OCI-LY7 (cell line): ENCODE measurements at regions not wholly inside any gene's neighbourhood (a gene's known extent, or its start where the extent isn't known, plus 50 kb on each side); places are given as distances from the start of the nearest gene placed in this dataset.

ENCODE experiments used
- BruUV-seq: library from RNA; stranded (reverse); fragments of 400-500 nt; replicated peaks from 2 replicates; lab custom pipeline; 2021; lab: Mats Ljungman, UMichigan
- CTCF ChIA-PET: fragments of 300-600 bp; sonication (Branson Sonifier 250); formaldehyde crosslinking; loops from one replicate; lab custom pipeline; 2022; ENCODE audit warnings: antibody characterized with exemption; ENCODE audit not compliant: unreplicated experiment; lab: Charles Lee
- POLR2A ChIA-PET: fragments of 300-600 bp; sonication (Branson Sonifier 250); formaldehyde crosslinking; loops from one replicate; lab custom pipeline; 2022; ENCODE audit warnings: antibody characterized with exemption; lab: Charles Lee
- DNase-seq: peaks from one replicate; pipeline ENCODE4 v3.0.0-alpha.2; 2015; ENCODE audit warnings: low spot score
- H2AFZ ChIP-seq: fragments of 200-600 bp; sonication (generic), shearing (Covaris generic); 2 replicates; pipeline ENCODE4 v1.6.1; 2014; ENCODE audit warnings: mild to moderate bottlenecking, antibody characterized with exemption, low read length, moderate library complexity
- H3K27ac ChIP-seq: fragments of 200-600 bp; sonication (generic); 2 replicates; pipeline ENCODE4 v1.5.1; 2014; ENCODE audit warnings: mixed run types, low read depth, mild to moderate bottlenecking, moderate library complexity, low read length, inconsistent platforms; ENCODE audit not compliant: poor library complexity, severe bottlenecking
- H3K36me3 ChIP-seq: fragments of 200-600 bp; sonication (generic); 2 replicates; pipeline ENCODE4 v1.6.1; 2014; ENCODE audit warnings: mild to moderate bottlenecking, antibody characterized with exemption, low read length, moderate library complexity, mixed read lengths; ENCODE audit not compliant: insufficient read depth
- H3K4me1 ChIP-seq: fragments of 200-600 bp; sonication (generic); 2 replicates; pipeline ENCODE4 v1.5.1; 2014; ENCODE audit warnings: mild to moderate bottlenecking, low read length; ENCODE audit not compliant: insufficient read depth, poor library complexity, severe bottlenecking
- H3K4me2 ChIP-seq: fragments of 200-600 bp; sonication (generic); 2 replicates; pipeline ENCODE4 v1.6.1; 2014; ENCODE audit warnings: mild to moderate bottlenecking, low read length
- H3K4me3 ChIP-seq: fragments of 200-600 bp; sonication (generic); 2 replicates; pipeline ENCODE4 v1.5.1; 2014; ENCODE audit warnings: mild to moderate bottlenecking, low read depth, low read length; ENCODE audit not compliant: poor library complexity, severe bottlenecking
- H3K79me2 ChIP-seq: fragments of 200-600 bp; sonication (generic); 2 replicates; pipeline ENCODE4 v1.6.1; 2016; ENCODE audit warnings: low read depth, mild to moderate bottlenecking, low read length, moderate library complexity, mixed read lengths; ENCODE audit not compliant: insufficient read depth
- H3K9me2 ChIP-seq: fragments of 200-600 bp; sonication (generic); 2 replicates; pipeline ENCODE4 v1.6.1; 2016; ENCODE audit warnings: mild to moderate bottlenecking, low read length, mixed read lengths; ENCODE audit not compliant: insufficient read depth
- H3K9me3 ChIP-seq: fragments of 200-600 bp; sonication (generic); 2 replicates; pipeline ENCODE4 v1.6.1; 2014; ENCODE audit warnings: mild to moderate bottlenecking, mixed run types, low read length, mixed read lengths
- H4K20me1 ChIP-seq: fragments of 200-600 bp; sonication (generic); 2 replicates; pipeline ENCODE4 v1.6.1; 2014; ENCODE audit warnings: mild to moderate bottlenecking, antibody characterized with exemption, low read length, moderate library complexity, mixed read lengths; ENCODE audit not compliant: insufficient read depth
- CTCF ChIP-seq: fragments of 200-600 bp; sonication (generic); conservative IDR thresholded peaks from 2 replicates; pipeline ENCODE4 v1.5.1; 2014; ENCODE audit warnings: mild to moderate bottlenecking, antibody characterized with exemption, low read length, moderate library complexity, mixed read lengths
- EZH2phosphoT487 ChIP-seq: fragments of 200-600 bp; sonication (generic); IDR thresholded peaks from 2 replicates; pipeline ENCODE4 v1.6.1; 2018; ENCODE audit warnings: low read depth, borderline replicate concordance, mild to moderate bottlenecking, mixed run types, antibody characterized with exemption, low read length, moderate library complexity, mixed read lengths
- intact Hi-C: fragments of 100-400 bp; cut with micrococcal nuclease; formaldehyde crosslinking; loops from one replicate; pipeline ENCODE4 v1.10.0; 2022; ENCODE audit not compliant: unreplicated experiment

- intact Hi-C loops, result no loop called here
- 0 out of 2 replicates have a peak overlapping the region, but pooled peaks have one; percentile 15 for H2AFZ ChIP-seq
- no peaks in the 10 kb centered on the region for H3K9me2 ChIP-seq
- no peaks in the 10 kb centered on the region for H4K20me1 ChIP-seq
- TF ChIP-seq EZH2phosphoT487, result no peak
- no peaks in the 10 kb centered on the region for H3K79me2 ChIP-seq
- peaks cover 1% of the 10 kb centered on the region for H3K4me1 ChIP-seq
- no peak overlapping the region for H3K27ac ChIP-seq
- no peaks in the 10 kb centered on the region; the same call in 1 of the 2 replicates for H3K36me3 ChIP-seq
- CTCF ChIA-PET, result no interaction called here
- no peak overlapping the region for H3K4me2 ChIP-seq
- BruUV-seq, result no TSS peak
- DNase-seq, result no peak
- no peak overlapping the region for H3K4me3 ChIP-seq
- H3K9me3 ChIP-seq, result 0 out of 2 replicates have a peak, but pooled peaks cover 3% of the 10 kb centered on the region
- POLR2A ChIA-PET, result interaction anchor here (0.5 to 0.7 kb wide), 2 partner anchors 74 to 1909 kb away, joined by 3 read pairs; no protein-coding TSS in a partner anchor
These were observed 370.5 kb upstream of the FAT1 start for GRCh38 chr4:187094144-187094543.

- BruUV-seq, result no TSS peak
- Histone ChIP-seq H4K20me1 (no peaks in the 10 kb centered on the region), H3K4me1 (peaks cover 44% of the 10 kb centered on the region), H3K27ac (no peak overlapping the region), H3K4me2 (no peak overlapping the region), H3K36me3 (peaks cover 8% of the 10 kb centered on the region), H3K4me3 (no peak overlapping the region), H2AFZ (no peak overlapping the region), H3K9me3 (peaks cover 16% of the 10 kb centered on the region; the same call in 1 of the 2 replicates), H3K9me2 (no peaks in the 10 kb centered on the region), H3K79me2 (no peaks in the 10 kb centered on the region)
- TF ChIP-seq CTCF (no peak), EZH2phosphoT487 (no peak)
- ChIA-PET POLR2A (interaction anchor here (0.6 to 0.8 kb wide), 3 partner anchors 17 to 157 kb away, joined by 3 to 5 read pairs (median 3); no protein-coding TSS in a partner anchor), CTCF (no interaction called here)
- no peak for DNase-seq
- intact Hi-C loops, result no loop called here
These were observed 374.8 kb upstream of the FAT1 start for GRCh38 chr4:187098429-187098828.

- peaks cover 16% of the 10 kb centered on the region; the same call in 1 of the 2 replicates for H3K9me3 ChIP-seq
- H3K4me1 ChIP-seq, result peaks cover 93% of the 10 kb centered on the region
- no peaks in the 10 kb centered on the region for H4K20me1 ChIP-seq
- H3K4me2 ChIP-seq, result peak overlapping the region; percentile 67
- peak; percentile 97 for DNase-seq
- CTCF ChIA-PET, result interaction anchor here (0.5 kb wide), 1 partner anchor 242 kb away, joined by 3 read pairs; no protein-coding TSS in a partner anchor
- TF ChIP-seq CTCF, result no peak
- no peak for TF ChIP-seq EZH2phosphoT487
- peak overlapping the region; percentile 37 for H3K4me3 ChIP-seq
- intact Hi-C loops, result loop anchor here (10.0 kb wide), 1 partner anchor 909 kb away; the partner anchor contains the start of gene CYP4V2
- peak overlapping the region; percentile 53; the same call in 1 of the 2 replicates for H2AFZ ChIP-seq
- H3K36me3 ChIP-seq, result peaks cover 8% of the 10 kb centered on the region
- BruUV-seq, result no TSS peak
- no peaks in the 10 kb centered on the region for H3K9me2 ChIP-seq
- no peaks in the 10 kb centered on the region for H3K79me2 ChIP-seq
- POLR2A ChIA-PET, result interaction anchor here (0.5 to 2.2 kb wide), 4 partner anchors 12 to 1663 kb away, joined by 3 to 5 read pairs (median 4); no protein-coding TSS in a partner anchor
- H3K27ac ChIP-seq, result peak overlapping the region; percentile 98
These were observed 379.7 kb upstream of the FAT1 start for GRCh38 chr4:187103351-187103750.
